ENCODE measurements at regions not wholly inside any gene's neighbourhood (a gene's known extent, or its start where the extent isn't known, plus 50 kb on each side); places are given as distances from the start of the nearest gene placed in this dataset.
A peak's percentile ranks its signal among the peaks of the same experiment; 100 is the strongest.

DNA sequence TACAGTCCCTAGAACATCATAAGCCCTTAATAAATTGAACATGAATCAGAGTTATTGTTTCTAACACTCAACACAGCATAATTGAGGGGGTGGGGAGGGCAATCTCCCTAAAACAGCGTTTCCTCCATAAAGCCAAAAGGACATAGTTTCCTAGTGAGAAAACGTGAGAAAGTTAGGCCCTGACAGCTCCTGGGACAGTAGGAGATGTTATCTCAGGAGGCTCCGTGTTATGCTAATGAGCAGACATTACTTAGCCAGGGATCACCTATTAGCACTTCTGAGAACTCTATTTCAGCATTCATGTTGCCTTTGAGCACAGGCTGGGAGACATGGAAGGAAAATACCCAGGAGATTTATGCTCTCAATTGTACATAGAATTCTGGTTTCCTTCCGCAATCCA, 229.1 kb upstream of the ADAMTS9 start:
- Mint-ChIP-seq H3K4me3 (no peak overlapping the region), H3K27ac (no peak overlapping the region)
- no peaks in the 10 kb centered on the region for H3K36me3 ChIP-seq (ENCODE audit: control insufficient read depth, insufficient read depth, low read length)

GRCh38 chr3:64916192-64916798, 228.5 kb upstream of the ADAMTS9 start:
- Histone ChIP-seq H3K9me3 (ENCODE audit: control insufficient read depth, low read length) (peaks cover 6% of the 10 kb centered on the region), H3K4me1 (ENCODE audit: control insufficient read depth, insufficient read depth, low read length) (peaks cover 15% of the 10 kb centered on the region), H3K27ac (ENCODE audit: low read depth, low read length) (no peak overlapping the region), H3K27me3 (ENCODE audit: control insufficient read depth, insufficient read depth, low read length, poor library complexity, severe bottlenecking) (no peaks in the 10 kb centered on the region), H3K4me3 (ENCODE audit: low read length) (no peak overlapping the region), H3K36me3 (ENCODE audit: control insufficient read depth, insufficient read depth, low read length) (no peaks in the 10 kb centered on the region), H3K9ac (ENCODE audit: extremely low read depth, low read length, poor library complexity, severe bottlenecking) (no peak overlapping the region)
- H3K4me1 Mint-ChIP-seq = peaks cover 44% of the 10 kb centered on the region
- H3K27ac Mint-ChIP-seq = no peak overlapping the region
- no peak for DNase-seq
- H3K27me3 Mint-ChIP-seq (ENCODE audit: insufficient read depth) = peaks cover 3% of the 10 kb centered on the region
- WGBS, 2 experiments (ENCODE audit: insufficient coverage in 1 of 2, insufficient read length in 1 of 2) = 85 to 100% methylated on average over 3 to 8 of the region's 8 CpGs
- H3K4me3 Mint-ChIP-seq = no peak overlapping the region
- H3K36me3 Mint-ChIP-seq (ENCODE audit: low read depth) = no peaks in the 10 kb centered on the region
- no peak for TF ChIP-seq CTCF (conservative IDR thresholded peaks at IDR 0.05)
- peaks cover 10% of the 10 kb centered on the region for H3K9me3 Mint-ChIP-seq

More for the DNA sequence above, 229.1 kb upstream of the ADAMTS9 start:
- peaks cover 10% of the 10 kb centered on the region for H3K9me3 Mint-ChIP-seq
- Histone ChIP-seq H3K9me3 (ENCODE audit: control insufficient read depth, low read length) (peaks cover 6% of the 10 kb centered on the region), H3K4me1 (ENCODE audit: control insufficient read depth, insufficient read depth, low read length) (peaks cover 15% of the 10 kb centered on the region), H3K27ac (ENCODE audit: low read depth, low read length) (no peak overlapping the region), H3K9ac (ENCODE audit: extremely low read depth, low read length, poor library complexity, severe bottlenecking) (no peak overlapping the region), H3K4me3 (ENCODE audit: low read length) (no peak overlapping the region), H3K27me3 (ENCODE audit: control insufficient read depth, insufficient read depth, low read length, poor library complexity, severe bottlenecking) (no peaks in the 10 kb centered on the region)
- peaks cover 44% of the 10 kb centered on the region for H3K4me1 Mint-ChIP-seq
- TF ChIP-seq CTCF (conservative IDR thresholded peaks at IDR 0.05) = no peak
- H3K27me3 Mint-ChIP-seq (ENCODE audit: insufficient read depth) = peaks cover 3% of the 10 kb centered on the region
- DNase-seq = peak; percentile 74
- 19 to 20% methylated on average over 3 to 4 of the region's 4 CpGs for WGBS, 2 experiments (ENCODE audit: insufficient coverage in 1 of 2, insufficient read length in 1 of 2)
- H3K36me3 Mint-ChIP-seq (ENCODE audit: low read depth) = no peaks in the 10 kb centered on the region

DNA sequence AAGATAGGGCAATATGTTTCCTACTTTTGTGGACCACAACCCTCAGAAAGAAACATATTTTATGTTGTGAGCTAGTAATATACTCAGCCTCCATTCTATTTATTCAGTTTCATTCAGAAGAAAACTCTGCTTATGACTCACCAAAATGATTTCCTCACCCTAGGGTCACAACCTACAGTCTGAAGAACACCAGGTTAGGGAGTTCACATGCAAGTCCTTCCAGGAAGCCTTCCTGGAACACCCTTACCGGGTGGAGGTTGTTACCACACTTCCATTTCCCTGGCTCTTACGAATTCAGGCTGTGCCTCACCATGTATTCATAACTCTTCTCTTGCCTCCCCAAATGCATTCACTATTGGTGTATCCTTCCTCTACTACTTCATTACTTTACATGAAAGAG, 228.0 kb upstream of the ADAMTS9 start:
- no peak for DNase-seq
- Mint-ChIP-seq H3K4me3 (no peak overlapping the region), H3K27ac (no peak overlapping the region), H3K36me3 (ENCODE audit: low read depth) (no peaks in the 10 kb centered on the region), H3K27me3 (ENCODE audit: insufficient read depth) (peaks cover 3% of the 10 kb centered on the region), H3K9me3 (peaks cover 10% of the 10 kb centered on the region), H3K4me1 (peaks cover 46% of the 10 kb centered on the region)
- WGBS, 2 experiments (ENCODE audit: insufficient coverage in 1 of 2, insufficient read length in 1 of 2) = 83 to 86% methylated on average over 1 to 2 of the region's 2 CpGs
- Histone ChIP-seq H3K9me3 (ENCODE audit: control insufficient read depth, low read length) (peaks cover 6% of the 10 kb centered on the region), H3K4me3 (ENCODE audit: low read length) (no peak overlapping the region), H3K27ac (ENCODE audit: low read depth, low read length) (no peak overlapping the region), H3K4me1 (ENCODE audit: control insufficient read depth, insufficient read depth, low read length) (peaks cover 15% of the 10 kb centered on the region), H3K9ac (ENCODE audit: extremely low read depth, low read length, poor library complexity, severe bottlenecking) (no peak overlapping the region), H3K36me3 (ENCODE audit: control insufficient read depth, insufficient read depth, low read length) (no peaks in the 10 kb centered on the region), H3K27me3 (ENCODE audit: control insufficient read depth, insufficient read depth, low read length, poor library complexity, severe bottlenecking) (no peaks in the 10 kb centered on the region)
- TF ChIP-seq CTCF (conservative IDR thresholded peaks at IDR 0.05) = no peak

Data from endodermal cell (in vitro differentiated cells).